NCI-H1048 (cell line): ENCODE measurements at regions not wholly inside any gene's neighbourhood (a gene's known extent, or its start where the extent isn't known, plus 50 kb on each side); places are given as distances from the start of the nearest gene placed in this dataset.

Experiments
- DNase-seq: peaks from one replicate; lab custom pipeline; 2025; lab: John Stamatoyannopoulos, UW

- DNase-seq: no peak
These were observed 143.8 kb upstream of the IL12A start for GRCh38 chr3:159844801-159845261.

- DNase-seq: no peak
These were observed 142.9 kb upstream of the IL12A start for GRCh38 chr3:159845737-159846136.

DNA sequence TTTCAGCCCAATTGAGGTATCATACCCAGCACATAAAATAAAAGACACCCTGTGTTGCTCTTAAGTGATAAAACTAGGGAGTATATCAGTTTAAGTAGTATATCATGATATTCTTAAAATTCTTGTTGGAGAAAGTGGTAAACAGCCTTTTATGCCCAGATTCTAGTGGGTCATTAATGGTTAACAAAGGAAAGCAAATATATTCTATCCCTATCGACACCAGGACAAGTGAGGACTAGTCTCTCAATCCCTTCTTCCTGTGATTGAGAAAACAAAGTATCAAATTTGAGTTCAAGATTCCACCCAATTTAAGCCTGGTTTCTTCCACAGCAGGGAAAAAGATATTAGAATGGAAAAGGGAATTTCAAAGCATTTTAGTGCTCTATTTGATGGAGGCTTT lies 142.4 kb upstream of the IL12A start:
- no peak for DNase-seq

DNA sequence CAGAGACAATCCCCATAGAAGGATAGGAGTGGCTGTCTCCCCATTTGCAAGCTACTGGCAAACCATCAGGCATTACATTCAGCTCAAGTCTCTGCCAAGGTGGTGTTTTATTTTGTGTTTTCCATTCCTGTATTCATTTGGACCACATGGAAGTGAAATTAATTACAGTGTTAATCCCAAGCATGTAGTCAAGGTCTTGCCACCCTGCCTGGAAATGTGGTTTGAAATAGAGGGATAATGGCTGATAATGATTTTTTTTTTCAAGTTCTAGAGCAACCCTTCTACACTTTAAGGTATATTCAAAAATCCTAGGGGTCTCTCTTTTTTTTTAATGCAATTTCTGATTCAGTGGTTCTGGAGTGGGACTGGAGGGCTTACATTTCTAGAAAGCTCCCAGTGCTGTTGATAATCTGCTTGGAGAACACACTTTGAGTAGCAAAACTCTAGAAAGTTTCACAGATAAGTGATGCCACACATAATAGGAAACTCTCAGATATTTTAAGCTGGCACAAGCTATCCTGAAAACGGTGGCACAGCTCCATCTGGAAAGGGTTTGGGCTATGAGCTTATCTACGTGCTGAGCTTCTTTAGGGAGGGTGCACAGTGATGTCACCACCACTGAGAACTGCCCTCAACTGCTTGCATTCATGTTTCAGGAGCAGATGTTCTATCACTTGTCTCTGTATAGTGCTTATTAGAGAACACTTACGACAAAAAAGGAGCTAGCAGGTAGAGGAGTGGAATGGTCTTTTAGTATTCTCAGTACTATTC lies 140.1 kb upstream of the IL12A start:
- no peak for DNase-seq

- no peak for DNase-seq
These were observed 138.2 kb upstream of the IL12A start for GRCh38 chr3:159850481-159850880.

DNA sequence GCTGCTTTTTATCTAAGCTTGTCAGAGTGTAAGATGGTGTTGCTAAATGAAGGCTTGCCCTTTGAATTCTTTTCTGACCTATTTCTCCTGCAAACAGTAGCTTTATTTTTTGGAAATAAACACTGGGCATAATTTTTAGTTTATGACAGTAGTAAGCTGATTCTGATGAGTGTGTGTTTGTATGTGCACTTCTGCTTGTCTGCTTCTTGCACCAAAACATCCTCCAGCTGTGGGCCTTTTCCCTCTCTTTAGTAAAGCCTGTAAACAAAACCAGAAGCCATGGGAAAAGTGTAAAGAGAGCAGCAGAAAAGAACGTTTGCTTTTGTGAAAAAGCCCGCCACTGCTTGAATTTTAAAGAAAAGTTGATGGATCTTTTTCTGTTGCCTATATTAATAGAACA lies 136.4 kb upstream of the IL12A start:
- DNase-seq: no peak

GRCh38 chr3:159852821-159853505 lies 135.7 kb upstream of the IL12A start:
- DNase-seq: no peak

GRCh38 chr3:159853506-159853864 lies 135.2 kb upstream of the IL12A start:
- no peak for DNase-seq

GRCh38 chr3:159854500-159855124 lies 134.0 kb upstream of the IL12A start:
- no peak for DNase-seq

GRCh38 chr3:159855599-159856346 lies 132.9 kb upstream of the IL12A start:
- no peak for DNase-seq

- DNase-seq: no peak
These were observed 132.0 kb upstream of the IL12A start for GRCh38 chr3:159856590-159857104.

DNA sequence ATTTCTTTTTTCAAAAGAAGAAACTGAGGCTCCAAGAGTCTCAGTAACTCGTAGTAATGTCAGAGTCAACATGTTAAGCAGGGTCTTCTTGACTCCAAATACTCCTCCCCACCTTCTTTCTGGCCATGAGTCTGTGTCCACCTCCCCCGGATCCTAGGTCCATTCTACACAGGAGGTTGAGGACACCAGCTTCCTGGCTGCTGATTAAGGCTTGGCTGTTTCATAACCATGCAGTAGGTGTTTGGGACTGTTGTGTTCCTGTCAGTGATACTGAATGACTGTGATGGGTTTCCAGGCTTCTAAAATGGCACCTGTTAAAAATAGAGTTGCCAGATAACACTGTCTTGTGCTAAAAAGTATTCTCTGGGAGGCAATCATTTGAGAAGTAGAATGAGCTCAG lies 130.8 kb upstream of the IL12A start:
- DNase-seq: no peak

DNA sequence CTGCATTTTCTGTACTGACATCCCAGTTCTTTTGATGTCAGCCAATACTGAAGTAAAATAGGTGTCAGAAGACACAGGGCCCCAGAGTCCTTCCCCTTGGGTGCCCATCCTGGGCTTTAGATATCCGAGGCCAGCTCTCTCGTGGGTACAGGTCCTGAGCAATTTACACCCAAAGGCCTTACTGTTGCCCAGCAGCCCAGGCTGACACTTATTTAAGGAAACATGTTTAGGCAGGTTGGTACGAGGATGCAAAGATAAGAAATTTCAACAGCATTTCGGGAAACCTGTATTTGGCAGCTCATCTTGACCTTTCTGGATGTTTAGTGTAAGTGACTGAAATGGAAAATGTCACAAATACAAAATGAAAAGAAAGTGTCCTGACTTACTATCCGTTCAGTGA lies 130.0 kb upstream of the IL12A start:
- DNase-seq: no peak

DNA sequence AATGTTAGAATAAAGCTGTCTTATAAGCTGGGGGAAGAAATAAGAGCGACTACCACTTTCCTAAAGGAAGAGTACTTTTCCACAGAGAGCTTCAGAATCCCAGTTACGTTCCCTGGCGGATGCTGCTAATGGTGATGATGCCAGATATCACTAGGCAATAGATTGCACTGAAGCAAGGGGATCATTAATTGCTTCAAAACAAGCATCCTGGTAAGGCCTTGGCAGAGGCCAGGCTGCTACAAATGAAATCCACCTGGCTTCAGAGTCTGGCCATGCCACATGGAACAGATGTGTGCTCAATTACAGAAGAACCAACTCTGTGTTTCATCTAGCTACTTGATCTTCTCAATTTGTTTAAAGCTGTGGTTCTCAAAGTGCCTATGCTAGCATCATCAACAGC lies 129.2 kb upstream of the IL12A start:
- no peak for DNase-seq

DNA sequence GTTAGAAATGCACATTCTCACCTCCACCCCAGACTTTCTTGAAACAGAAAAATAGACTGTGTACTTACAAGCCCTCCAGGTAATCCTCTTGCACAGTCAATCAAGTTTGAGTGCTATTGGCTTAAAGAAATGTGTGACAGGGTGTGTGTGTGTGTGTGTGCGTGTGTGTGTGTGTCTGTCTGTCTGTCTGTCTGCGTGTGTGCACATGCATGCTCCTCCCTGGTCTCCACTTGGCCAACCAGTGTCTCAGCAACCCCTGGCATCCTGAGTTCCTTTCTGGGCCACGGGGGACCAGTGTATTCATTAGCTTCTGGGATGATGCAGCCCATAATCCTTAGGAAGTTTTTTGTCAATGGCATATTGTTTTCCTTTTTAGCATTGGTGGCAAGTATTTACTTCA lies 128.8 kb upstream of the IL12A start:
- no peak for DNase-seq

- no peak for DNase-seq
These were observed 128.1 kb upstream of the IL12A start for GRCh38 chr3:159860269-159861116.

GRCh38 chr3:159861369-159861987 lies 127.2 kb upstream of the IL12A start:
- DNase-seq: no peak

DNA sequence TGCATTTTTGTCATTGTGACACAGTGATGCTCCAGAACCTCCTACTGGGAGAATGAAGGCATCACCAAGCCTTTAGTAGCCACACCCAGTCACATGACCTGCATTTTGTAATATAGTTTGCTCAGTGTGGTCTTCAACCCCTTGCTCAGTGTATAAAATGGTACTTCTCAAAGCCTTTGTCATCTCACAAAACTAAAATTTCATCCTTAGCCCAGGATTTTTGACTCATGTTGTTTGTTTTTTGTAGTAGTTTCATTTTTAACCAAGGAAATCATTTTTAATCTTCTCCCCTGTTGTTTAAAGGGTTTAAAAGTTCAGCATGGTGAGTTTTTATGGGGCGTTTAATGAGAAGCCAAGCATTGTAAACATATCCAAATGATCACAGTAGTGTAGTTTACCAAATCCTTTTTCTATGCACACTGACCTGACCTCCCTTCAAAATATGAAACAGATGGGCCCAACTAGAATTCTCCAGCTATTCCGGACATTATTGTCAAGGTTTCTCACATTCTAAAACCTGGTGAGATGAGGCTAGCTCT lies 123.5 kb upstream of the IL12A start:
- DNase-seq: no peak

- DNase-seq: no peak
These were observed 122.4 kb upstream of the IL12A start for GRCh38 chr3:159866201-159866746.

DNA sequence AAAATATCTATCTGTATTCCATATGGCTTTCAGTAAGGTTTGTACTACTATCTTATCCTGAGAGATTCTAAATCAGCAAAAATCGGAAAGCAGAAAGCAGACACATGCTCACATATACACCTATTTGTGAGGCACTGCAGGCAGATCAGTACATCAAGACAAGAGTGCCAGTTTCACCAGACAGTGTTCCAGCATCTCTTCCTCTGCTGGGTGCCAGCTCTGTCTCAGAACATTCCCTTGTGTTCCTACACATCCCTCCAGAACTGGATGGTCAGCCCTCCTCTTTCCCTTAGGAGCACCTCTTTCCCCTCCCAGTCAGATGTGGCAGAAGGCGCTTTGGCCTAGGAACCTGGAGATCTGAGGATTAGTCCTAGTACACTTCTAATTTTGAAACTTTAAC lies 121.3 kb upstream of the IL12A start:
- DNase-seq: no peak
